Ecto neural progenitor cell (in vitro differentiated cells): ENCODE measurements at regions not wholly inside any gene's neighbourhood (a gene's known extent, or its start where the extent isn't known, plus 50 kb on each side); places are given as distances from the start of the nearest gene placed in this dataset.
"Not testable (repeated sequence)": the region's sequence is repeated elsewhere in the genome, so short reads cannot be mapped to it uniquely, and the experiment has no call there.

Experiments
- DNase-seq: peaks from one replicate; pipeline ENCODE4 v3.0.0-alpha.2; 2018; ENCODE audit warnings: low spot score

DNA sequence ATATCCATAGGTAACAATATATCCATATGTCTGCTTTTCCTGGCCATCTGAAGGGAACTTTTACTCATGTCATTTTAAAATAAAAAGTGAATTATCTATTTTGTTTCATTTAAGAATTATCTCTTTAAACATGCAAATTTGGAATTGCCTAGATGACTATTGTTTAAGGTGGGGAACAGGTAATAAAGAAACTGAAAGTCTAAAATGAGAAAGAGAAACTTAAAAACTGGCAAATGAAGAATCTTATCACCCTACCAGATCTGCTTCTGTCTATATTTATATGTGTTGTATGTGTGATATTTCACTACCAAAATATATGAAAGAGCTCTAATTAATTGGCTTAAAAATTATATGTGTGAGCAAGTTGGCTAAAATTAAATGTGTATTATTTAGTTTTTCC, 243.2 kb upstream of the KCNH7 start:
- DNase-seq: no peak

DNA sequence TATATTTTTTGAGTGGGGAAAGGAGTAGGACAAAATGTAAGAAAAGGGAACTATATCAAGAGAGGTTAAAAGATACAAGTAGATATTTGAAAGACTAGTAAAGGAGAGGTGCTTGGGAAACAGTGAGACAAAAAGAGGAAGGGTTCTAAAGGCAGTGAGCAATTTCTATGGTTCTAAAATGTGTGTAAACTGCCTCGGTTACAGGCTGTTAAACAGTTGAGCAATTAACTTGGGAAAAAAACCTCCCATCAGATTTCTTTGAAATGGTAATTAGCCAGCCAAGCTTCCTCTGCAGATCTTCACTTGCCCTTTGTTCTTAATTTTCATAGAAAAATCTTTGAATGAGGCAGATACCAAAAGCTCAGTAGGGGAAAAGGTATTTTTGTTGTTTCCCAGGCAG, 238.7 kb upstream of the KCNH7 start:
- no peak for DNase-seq

DNA sequence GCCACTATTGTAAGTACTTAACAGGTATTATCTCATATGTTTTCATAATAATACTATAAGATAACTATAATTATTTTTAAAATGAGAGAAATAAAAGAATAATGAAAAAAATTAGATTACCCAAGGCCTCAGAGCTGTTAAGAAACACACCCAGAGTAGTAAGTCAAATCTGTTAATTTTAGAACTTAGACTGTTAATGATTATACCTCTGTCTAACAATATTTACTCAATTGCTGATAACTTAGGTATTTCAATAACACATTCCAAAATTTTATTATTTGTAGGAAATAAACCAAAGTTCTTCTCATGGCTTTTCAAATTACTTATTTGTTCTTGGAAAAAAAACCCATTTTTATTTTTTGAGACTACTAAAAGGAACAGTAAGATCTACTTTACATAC, 227.5 kb upstream of the KCNH7 start:
- DNase-seq: no peak

DNA sequence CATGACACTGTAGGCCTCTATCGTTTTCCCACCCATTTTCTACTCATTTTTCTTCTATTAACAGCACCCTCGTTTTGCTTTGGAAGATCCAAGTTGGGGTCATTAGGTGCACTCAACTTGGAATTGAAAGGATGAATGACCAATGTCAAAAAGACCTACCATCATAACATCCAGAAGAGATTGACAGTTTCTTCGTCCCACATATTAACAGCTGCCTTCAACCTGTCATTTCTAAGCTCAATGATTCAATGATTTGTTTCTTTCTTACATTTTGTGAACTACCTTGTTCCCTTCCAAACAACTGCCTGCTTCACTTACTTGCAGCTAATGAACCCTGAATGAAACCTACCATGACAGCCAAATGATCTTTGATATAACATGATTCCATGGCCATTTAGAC, 224.0 kb upstream of the KCNH7 start:
- DNase-seq: no peak

DNA sequence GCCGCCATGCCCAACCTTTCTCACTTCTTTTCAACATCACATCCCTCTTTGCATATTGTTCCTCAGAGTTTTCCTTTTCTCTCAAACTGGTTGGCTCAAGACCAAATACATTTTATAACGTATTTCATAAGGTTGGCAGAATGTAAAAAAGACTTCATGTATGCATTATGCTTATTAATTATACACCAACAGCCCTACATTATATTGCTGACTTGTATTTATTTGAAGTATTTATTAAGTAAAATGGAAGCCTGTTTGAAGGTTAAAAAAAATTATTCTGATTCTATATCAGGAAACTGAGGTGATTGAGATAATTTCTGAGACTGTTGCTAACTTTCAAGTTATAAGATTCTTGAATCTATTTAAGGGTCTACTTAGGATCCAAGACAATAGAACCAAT, 208.0 kb upstream of the KCNH7 start:
- no peak for DNase-seq

DNA sequence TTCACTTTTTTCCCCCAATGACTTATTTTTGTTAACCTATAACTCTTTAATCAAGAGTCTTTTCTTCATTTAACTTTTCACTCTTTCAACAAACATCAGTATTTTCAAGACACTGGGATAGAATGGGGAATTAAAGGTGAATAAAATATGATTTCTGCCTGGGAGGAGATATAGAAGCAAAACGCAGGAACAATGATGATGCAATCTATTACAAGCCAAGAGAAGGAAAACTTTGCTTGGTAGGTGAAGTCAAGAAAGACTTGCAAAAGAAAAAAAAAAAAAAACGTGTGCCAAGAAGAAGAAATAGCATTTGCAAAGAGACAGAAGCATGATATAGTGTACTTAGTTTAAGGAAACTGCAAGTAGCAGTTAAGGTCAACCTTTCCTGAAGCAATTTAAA, 207.3 kb upstream of the KCNH7 start:
- DNase-seq: no peak

DNA sequence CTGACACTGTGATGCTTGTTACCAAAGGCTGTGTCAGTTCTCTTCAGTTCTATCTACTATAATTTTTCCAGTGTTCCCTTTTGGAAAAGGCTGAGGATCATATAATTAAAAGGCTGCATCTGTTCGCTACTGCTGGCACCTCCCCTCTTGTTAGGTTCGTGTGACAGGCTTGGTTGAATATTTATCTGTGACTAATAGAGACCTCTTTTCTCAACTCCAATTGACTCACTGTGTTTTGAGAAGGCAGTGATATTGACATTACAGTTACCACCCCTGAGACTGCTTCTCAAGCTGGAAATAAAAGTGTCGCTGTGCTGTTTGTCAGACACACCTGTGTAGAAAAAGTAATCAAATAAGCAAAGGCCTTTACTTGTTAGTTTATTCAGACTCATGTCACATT, 205.5 kb upstream of the KCNH7 start:
- no peak for DNase-seq

DNA sequence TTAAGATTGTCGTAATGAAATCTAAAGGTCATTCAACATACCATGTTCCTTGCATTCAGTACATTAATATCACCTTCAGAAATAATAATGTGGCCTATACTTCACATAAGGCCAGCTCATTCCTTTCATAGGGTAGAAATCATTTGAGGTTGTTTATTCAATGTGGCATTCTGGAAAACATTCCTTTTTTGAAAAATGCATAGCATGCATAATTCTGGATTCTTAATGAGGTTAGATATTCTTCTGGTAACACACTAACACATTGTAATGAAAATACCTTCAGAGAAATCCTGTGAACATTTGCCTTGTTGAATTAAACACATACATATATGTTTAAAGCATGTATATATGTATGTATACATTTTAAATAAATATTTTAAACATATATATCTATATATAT, 204.6 kb upstream of the KCNH7 start:
- DNase-seq: no peak

DNA sequence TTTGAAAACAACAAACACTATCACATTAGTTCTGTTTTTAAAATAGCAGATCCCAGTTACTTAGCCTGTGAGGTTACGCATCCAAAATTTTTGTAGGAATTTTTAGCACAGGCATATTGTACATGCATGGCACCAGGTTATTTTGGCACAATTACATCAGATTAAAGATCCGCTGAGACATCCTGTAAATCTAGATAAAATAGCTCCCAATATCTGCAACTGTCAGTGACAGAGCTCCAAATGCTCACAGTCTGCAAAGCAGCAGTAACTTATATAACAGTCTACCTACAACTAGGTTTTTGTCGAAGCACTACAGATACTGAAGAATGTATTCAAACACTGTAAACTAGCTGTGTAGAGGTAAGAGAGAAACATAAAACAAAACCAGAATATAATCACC, 200.7 kb upstream of the KCNH7 start:
- no peak for DNase-seq

DNA sequence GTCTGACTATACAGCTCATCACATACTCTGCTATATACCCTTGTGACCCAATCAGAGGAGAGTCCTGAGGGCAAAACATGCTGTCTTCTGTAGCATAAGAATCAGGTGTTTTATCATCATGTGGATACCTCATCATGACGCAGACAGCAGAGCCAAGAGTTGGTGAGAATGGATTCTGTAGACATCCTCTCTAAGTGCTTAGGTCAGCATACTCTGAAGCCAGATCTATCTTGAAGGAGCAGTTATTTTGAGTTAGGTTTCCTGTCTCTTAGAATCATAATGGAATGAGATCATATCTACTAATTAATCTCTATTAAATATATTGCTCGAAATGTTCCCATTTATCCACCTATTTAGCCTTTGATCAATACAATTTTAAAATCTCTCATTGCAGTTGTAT, 190.2 kb upstream of the KCNH7 start:
- DNase-seq: no peak

DNA sequence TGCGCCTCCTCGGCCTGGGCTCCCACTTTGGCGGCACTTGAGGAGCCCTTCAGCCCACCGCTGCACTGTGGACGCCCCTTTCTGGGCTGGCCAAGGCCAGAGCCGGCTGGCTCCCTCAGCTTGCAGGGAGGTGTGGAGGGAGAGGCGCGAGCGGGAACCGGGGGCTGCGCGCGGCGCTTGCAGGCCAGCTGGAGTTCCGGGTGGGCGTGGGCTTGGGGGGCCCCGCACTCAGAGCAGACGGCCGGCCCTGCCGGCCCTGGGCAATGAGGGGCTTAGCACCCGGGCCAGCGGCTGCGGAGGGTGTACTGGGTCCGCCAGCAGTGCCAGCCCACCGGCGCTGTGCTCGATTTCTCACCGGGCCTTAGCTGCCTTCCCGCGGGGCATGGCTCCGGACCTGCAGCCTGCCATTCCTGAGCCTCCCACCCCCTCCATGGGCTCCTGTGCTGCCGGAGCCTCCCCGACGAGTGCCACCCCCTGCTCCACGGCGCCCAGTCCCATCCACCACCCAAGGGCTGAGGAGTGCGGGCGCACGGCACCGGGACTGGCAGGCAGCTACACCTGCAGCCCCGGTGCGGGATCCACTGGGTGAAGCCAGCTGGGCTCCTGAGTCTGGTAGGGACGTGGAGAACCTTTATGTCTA, 187.7 kb upstream of the KCNH7 start:
- DNase-seq: not testable (repeated sequence)

DNA sequence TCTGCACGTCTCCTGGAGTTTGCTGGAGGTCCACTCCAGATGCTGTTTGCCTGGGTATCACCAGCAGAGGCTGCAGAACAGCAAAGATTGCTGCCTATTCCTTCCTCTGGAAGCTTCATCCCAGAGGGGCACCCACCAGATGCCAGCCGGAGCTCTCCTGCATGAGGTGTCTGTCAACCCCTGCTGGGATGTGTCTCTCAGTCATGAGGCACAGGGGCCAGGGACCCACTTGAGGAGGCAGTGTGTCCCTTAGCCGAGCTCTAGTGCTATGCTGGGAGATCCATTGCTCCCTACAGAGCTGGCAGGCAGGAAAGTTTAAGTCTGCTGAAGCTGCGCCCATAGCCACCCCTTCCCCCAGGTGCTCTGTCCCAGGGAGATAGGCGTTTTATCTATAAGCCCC, 178.3 kb upstream of the KCNH7 start:
- DNase-seq: not testable (repeated sequence)

DNA sequence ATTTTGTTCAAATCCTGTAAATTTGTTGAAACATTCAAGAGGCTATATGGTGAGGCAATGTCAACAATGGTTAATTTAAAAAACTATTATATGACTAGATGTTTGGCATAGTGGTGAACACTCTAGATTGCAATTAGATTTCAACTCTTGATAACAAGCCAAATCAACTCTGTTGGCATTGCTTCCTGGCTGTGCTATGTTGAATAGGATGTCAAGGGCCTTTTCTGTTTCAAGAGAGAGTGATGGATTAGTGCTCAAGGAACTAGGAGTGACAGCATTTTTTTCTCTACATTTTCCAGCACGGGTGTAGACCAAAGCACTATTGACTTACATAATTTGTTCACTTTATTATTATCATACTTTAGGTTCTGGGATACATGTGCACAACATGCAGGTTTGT, 172.4 kb upstream of the KCNH7 start:
- no peak for DNase-seq

DNA sequence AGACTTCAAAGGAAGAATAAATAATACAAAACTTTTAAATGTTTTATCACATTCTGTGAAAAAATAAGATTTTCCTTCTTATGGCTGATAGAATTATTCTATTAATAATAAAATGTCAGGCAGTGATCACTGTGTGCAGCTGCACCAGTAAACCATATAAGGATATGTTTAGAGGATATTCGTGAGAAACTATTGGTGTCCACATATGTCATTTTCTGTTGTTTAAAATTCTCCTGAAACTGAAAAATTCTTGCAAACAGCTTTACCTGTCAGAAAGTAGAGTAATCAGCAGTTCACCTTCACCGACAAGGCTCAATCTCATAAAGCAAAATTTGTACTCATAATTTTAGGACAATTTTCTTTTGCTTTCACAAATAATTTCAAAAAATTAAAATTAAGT, 170.1 kb upstream of the KCNH7 start:
- DNase-seq: no peak

DNA sequence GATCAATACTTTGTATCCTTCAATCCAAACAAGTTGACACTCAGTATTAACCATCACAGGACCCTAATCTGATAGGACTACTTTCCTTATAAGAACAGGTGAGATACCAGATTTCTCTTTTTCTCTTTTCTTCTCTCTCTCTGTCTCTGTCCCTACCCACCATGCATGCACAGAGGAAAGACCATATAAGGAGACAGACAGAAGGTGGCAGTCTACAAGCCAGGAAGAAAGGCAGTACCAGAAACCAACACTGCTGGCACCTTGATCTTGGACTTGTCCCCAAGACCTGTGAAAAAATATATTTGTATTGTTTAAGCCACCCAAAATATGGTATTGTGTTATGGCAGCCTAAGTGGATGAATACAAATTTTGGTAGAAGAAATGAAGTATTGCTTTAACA, 156.2 kb upstream of the KCNH7 start:
- no peak for DNase-seq

DNA sequence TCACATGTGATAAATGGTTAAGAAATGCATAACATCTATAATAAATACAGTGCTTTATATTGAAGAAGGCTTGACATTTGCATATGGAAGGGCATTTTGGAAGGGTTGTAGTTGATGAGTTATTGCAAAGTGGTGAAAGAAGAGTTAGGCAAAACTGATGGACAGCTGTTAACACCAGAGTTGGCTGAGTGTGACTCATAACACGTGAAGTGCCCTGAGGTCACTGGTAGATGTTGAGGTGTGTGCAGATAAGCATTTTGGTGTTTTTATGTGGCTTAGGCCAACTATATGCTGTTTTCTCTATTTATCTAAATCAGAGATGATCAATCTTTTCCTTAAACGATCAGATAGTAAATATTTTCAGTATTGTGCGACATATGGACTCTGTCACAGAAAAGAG, 154.3 kb upstream of the KCNH7 start:
- no peak for DNase-seq

DNA sequence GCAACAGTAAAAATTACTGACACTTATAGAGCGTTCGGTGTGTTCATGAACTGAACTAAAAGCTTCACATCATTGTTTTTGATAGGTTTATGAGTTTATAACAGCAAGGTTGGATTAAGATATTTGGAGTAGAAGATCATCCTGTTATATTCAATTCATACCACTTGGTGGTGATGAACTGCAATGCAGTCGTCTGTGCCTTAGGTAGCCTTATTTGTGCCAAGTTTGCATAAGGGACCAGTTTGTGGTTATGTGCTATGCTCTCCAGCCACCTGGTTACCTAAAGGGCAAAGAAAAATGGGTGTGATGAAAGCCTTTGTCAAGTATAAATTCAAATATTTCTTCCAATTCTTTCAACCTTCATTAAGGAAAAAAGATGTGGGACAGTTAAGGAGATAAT, 150.9 kb upstream of the KCNH7 start:
- DNase-seq: no peak

DNA sequence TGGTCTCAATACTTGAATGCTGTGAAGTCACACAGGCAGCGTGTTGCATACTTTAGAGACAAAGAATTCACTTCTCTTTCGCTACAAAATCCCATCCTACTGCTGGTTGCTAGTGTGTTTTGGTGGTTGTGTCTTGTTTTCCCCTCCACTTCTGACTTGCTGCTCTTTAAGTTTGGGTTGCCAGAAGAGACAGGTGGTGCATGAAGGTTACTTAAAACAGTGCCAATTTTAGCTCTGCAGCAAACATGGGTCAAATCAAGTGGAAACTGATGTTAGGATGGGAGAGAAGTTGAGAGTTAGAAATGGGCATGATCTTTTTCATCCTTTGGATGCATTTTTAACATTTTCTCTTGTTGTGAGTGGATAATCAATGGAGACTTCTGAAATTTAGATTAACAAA, 136.2 kb upstream of the KCNH7 start:
- no peak for DNase-seq

DNA sequence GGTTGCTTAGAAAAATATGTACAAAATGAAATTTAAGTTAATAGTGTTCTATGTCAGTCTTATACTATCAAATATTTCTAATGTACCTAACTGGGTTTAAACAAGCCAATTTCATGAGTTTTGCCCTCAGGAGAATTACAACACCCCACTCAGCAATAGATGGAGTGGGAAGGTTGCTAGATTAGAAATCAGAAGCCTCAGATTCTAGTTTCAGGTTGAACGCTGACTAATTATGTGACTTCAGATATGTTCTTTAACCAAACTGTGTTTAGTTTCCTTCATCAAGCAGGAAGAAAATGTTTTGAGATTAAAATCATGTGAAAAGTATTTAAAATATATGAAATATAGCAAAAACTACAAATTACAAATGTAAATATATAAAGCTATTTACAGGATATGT, 133.8 kb upstream of the KCNH7 start:
- DNase-seq: no peak

DNA sequence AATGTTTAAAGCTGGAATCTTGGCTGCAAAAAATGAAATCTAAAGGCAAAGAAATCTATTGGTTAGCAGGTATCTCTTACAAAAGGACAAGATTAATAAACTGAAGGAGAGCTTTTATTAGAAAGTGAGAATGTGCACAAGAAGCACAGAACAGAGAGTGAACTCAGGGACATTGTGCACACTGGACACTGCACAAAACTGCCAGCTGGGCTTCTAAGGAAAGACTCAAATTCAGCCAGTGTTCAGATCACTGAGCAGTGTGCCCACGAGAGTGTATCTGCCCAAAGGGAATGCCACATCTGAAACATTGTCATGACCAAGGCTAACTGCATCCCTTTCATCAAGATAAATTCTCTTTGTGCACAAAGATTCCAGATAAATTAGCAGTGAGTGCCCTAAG, 129.7 kb upstream of the KCNH7 start:
- no peak for DNase-seq

DNA sequence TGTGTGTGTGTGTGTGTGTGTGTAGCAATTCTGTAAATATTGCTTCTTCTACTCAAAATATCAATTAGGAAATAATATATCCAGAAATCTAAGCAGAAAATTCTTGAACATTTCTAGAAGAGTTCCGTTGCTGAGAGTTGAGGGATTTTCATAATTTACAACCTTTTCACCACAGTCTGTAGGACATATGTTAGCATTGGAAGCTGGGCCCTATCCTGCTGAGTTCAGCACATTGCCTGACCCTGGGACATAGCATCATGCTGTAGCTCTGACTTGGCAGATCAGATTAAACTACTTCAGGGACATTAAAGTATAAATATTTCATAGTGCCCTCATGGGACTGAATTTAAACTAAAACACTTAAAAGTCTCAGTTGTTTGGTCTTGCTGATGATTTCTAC, 129.2 kb upstream of the KCNH7 start:
- DNase-seq: no peak

DNA sequence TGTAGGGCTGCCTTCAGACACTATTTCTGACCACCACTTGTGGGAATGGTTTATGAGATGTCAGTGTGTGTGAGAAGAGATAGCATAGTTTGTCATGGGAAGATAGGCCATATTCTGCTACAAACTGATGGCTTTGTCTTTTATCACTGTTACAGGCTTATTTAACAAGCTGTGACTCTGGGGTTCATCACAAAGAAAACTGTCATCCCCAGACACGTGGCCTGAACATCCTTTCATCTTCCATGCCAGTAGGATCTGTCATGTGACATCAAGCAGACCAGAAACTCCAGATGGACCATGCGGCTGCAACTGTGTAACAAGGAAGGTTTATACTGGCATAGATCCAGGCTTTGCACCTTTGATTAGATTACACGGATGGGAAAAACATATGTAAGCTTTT, 128.6 kb upstream of the KCNH7 start:
- DNase-seq: no peak

DNA sequence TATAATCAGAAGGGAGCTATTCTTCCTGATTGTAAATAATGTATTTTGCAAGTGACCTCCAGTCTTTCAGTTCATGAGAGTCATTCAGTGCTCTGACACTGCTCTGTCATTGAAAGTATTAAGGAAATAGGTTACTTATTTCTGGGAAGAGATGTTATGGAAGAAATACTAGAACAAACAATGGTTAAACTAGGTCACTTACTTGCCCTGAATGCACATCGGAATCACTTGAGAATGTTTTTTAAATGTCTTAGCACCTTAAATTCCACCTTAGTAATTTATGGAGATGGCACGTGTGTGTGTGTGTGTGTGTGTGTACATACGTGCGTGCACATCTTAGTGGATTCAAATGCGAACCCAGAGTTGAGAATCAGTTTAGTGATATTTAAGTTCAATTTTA, 126.6 kb upstream of the KCNH7 start:
- no peak for DNase-seq

DNA sequence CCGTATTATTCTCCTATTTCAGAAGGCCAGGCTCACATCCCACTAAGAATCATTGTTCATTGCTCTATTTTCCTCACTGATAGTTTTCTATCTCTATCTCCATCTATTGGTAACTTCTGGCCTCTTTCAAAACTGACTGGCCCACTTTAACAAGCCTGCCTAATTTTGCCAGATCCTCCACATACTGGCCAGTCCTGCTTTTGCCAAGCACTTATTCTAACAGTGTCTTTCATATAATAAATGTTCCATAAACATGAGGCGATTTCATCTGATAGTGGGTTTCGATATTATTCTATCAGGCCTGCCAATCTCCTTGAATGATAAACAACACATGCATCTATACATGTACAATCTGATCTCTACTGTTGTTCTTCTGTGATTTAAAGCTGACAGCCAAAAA, 125.9 kb upstream of the KCNH7 start:
- DNase-seq: no peak

DNA sequence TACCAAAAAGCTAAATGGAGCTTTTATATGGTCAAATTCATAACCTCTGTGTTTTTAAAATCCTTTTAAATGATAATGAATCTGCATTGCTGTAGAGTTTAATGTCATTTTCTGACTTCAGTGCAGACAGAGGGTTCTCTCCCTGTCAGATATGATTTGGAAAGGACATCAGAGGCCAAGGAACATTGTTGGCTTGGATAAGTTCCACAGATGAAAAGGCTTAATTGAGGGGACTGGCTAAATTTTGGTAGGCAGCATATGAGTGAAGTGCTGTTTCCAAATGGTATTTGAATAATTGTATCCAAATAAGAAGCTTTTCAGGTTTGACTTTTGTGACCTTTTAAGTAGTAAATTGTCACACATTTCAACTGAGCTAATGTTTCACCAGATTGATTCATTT, 124.6 kb upstream of the KCNH7 start:
- no peak for DNase-seq
